Psoas muscle (tissue), 7 donors: ENCODE measurements at regions not wholly inside any gene's neighbourhood (a gene's known extent, or its start where the extent isn't known, plus 50 kb on each side); places are given as distances from the start of the nearest gene placed in this dataset.

Experiments used
- ATAC-seq, 4 donors: fragments of 200-7000 bp; cut with Tn5 transposase; one replicate each; pipeline ENCODE4 v1.9.1; 2020; ENCODE audit warnings: moderate library complexity in 3 of 4, mild to moderate bottlenecking in 2 of 4
- DNase-seq, 2 donors: peaks; one replicate each; pipeline ENCODE4 v3.0.0-alpha.2; 2020
- H3K27ac ChIP-seq: fragments of 200-600 bp; one replicate; pipeline ENCODE4 v1.8.0; 2022
- H3K27me3 ChIP-seq, 3 donors: fragments of 200-600 bp in 1 of 3; one replicate each; pipeline versions ENCODE4 v1.6.1 to v1.8.0; 2013 to 2022; ENCODE audit warnings: low read length in 2 of 3, mild to moderate bottlenecking in 2 of 3, moderate library complexity in 1 of 3; ENCODE audit not compliant: insufficient read depth in 3 of 3
- H3K36me3 ChIP-seq, 2 donors: fragments of 200-600 bp in 1 of 2; one replicate each; pipeline versions ENCODE4 v1.6.1 to v1.8.0; 2013 to 2022; ENCODE audit warnings: low read depth in 1 of 2, mild to moderate bottlenecking in 1 of 2, moderate library complexity in 1 of 2; ENCODE audit not compliant: insufficient read depth in 1 of 2
- H3K4me1 ChIP-seq: fragments of 200-600 bp; one replicate; pipeline ENCODE4 v1.8.0; 2022
- H3K4me3 ChIP-seq: fragments of 200-600 bp; one replicate; pipeline ENCODE4 v1.8.0; 2022; ENCODE audit warnings: mild to moderate bottlenecking
- H3K9me3 ChIP-seq: fragments of 200-600 bp; one replicate; pipeline ENCODE4 v1.8.0; 2022
- CTCF ChIP-seq: fragments of 200-600 bp; IDR thresholded peaks from one replicate; pipeline ENCODE4 v1.8.0; 2022; ENCODE audit warnings: antibody characterized with exemption
- WGBS, 3 donors: extraction: QIAGEN DNeasy Blood & Tissue Kit; methylation state at CpG; one replicate each; pipeline versions ENCODE4 v1.1.6 to v1.1.7; 2013; 5-methylcytosine and 5-hydroxymethylcytosine counted together
- intact Hi-C, 2 donors: fragments of 100-400 bp; cut with DNase I; formaldehyde crosslinking; loops; one replicate each; pipeline versions ENCODE4 v1.11.0 to v1.14.2; 2022
- donor health status: healthy with polysubstance abuse.
- donor health status: DM: no; HTN: no; CAD: no; lungs with moderate emphysema.
- donor health status: Bipolar disorder and iron deficiency.
- donor health status: healthy.
- donor health status: DM: yes; HTN: yes; CAD: no.
- donor health status: DM: no; HTN: no; CAD: no.
- donor health status: DM: yes; HTN: yes; CAD: no.

GRCh38 chr6:74902846-74903245 lies 303.0 kb downstream of the COL12A1 start:
- Histone ChIP-seq H3K4me3 (no peak overlapping the region), H3K27ac (no peak overlapping the region), H3K27me3 (no peaks in the 10 kb centered on the region), H3K36me3 (no peaks in the 10 kb centered on the region), H3K9me3 (no peaks in the 10 kb centered on the region), H3K4me1 (no peaks in the 10 kb centered on the region)
- WGBS, 3 donors, result 89 to 95% (median 92%) methylated on average over 2 of the region's 2 CpGs
- intact Hi-C loops, result no loop called here
- ATAC-seq (no peak), DNase-seq (no peak)
- TF ChIP-seq CTCF, result no peak

GRCh38 chr6:74902089-74902488 lies 303.8 kb downstream of the COL12A1 start:
- 41 to 73% (median 65%) methylated on average over 1 of the region's 1 CpG for WGBS, 3 donors
- H3K27ac ChIP-seq, result no peak overlapping the region
- no peak overlapping the region for H3K4me3 ChIP-seq
- TF ChIP-seq CTCF, result no peak
- intact Hi-C loops, result no loop called here
- H3K4me1 ChIP-seq, result no peaks in the 10 kb centered on the region
- H3K27me3 ChIP-seq, result no peaks in the 10 kb centered on the region
- ATAC-seq (no peak), DNase-seq (no peak)
- no peaks in the 10 kb centered on the region for H3K36me3 ChIP-seq
- H3K9me3 ChIP-seq, result no peaks in the 10 kb centered on the region

- Histone ChIP-seq H3K9me3 (no peaks in the 10 kb centered on the region), H3K4me3 (no peak overlapping the region)
- intact Hi-C loops, result no loop called here
These were observed 304.3 kb downstream of the COL12A1 start for GRCh38 chr6:74901576-74901975.

GRCh38 chr6:74899416-74899815 lies 306.4 kb downstream of the COL12A1 start:
- intact Hi-C loops, result no loop called here
- 56 to 65% (median 61%) methylated on average over 4 of the region's 4 CpGs for WGBS, 3 donors
- Histone ChIP-seq H3K36me3 (no peaks in the 10 kb centered on the region), H3K27me3 (no peaks in the 10 kb centered on the region), H3K4me3 (no peak overlapping the region), H3K9me3 (no peaks in the 10 kb centered on the region), H3K4me1 (no peaks in the 10 kb centered on the region), H3K27ac (no peak overlapping the region)
- ATAC-seq (no peak), DNase-seq (no peak)
- TF ChIP-seq CTCF, result no peak

More at GRCh38 chr6:74901576-74901975, 304.3 kb downstream of the COL12A1 start:
- 87 to 92% (median 90%) methylated on average over 3 of the region's 3 CpGs for WGBS, 3 donors
- no peaks in the 10 kb centered on the region for H3K4me1 ChIP-seq
- ATAC-seq (no peak), DNase-seq (no peak)
- H3K36me3 ChIP-seq, result no peaks in the 10 kb centered on the region
- no peak for TF ChIP-seq CTCF
- H3K27ac ChIP-seq, result no peak overlapping the region
- no peaks in the 10 kb centered on the region for H3K27me3 ChIP-seq

GRCh38 chr6:74892091-74892490 lies 313.8 kb downstream of the COL12A1 start:
- no peaks in the 10 kb centered on the region for H3K27me3 ChIP-seq
- no peak for DNase-seq
- H3K9me3 ChIP-seq, result no peaks in the 10 kb centered on the region
- H3K4me3 ChIP-seq, result no peak overlapping the region
- intact Hi-C loops, result no loop called here
- H3K36me3 ChIP-seq, result no peaks in the 10 kb centered on the region
- no peaks in the 10 kb centered on the region for H3K4me1 ChIP-seq
- no peak for ATAC-seq
- no peak overlapping the region for H3K27ac ChIP-seq
- TF ChIP-seq CTCF, result no peak
- WGBS, 3 donors, result 36 to 50% (median 40%) methylated on average over 5 of the region's 5 CpGs
